GM23338 (cell line): ENCODE measurements at regions not wholly inside any gene's neighbourhood (a gene's known extent, or its start where the extent isn't known, plus 50 kb on each side); places are given as distances from the start of the nearest gene placed in this dataset.

Experiments
- ATAC-seq: fragments of 200-7000 bp; cut with Tn5 transposase; 3 replicates; pipeline ENCODE4 v1.9.1; 2020
- DNase-seq: peaks from one replicate; pipeline ENCODE4 v3.0.0-alpha.2; 2015; ENCODE audit warnings: low spot score
- H2AFZ ChIP-seq: fragments of 200-600 bp; sonication (generic); 2 replicates; pipeline ENCODE4 v1.8.0; 2016; ENCODE audit warnings: antibody characterized with exemption, mild to moderate bottlenecking, moderate library complexity
- H3F3A ChIP-seq: fragments of 200-600 bp; sonication (generic); replicated peaks from 2 replicates; pipeline ENCODE4 v1.8.0; 2017; ENCODE audit warnings: antibody characterized with exemption, mixed run types, low read depth
- H3K27ac ChIP-seq: fragments of 200-600 bp; sonication (generic); 2 replicates; pipeline ENCODE4 v1.6.1; 2016; ENCODE audit warnings: low read depth
- H3K27me3 ChIP-seq: fragments of 200-600 bp; sonication (generic); 2 replicates; pipeline ENCODE4 v1.8.0; 2016; ENCODE audit warnings: mild to moderate bottlenecking, mixed run types, moderate library complexity; ENCODE audit not compliant: insufficient read depth
- H3K36me3 ChIP-seq: fragments of 200-600 bp; sonication (generic); 2 replicates; pipeline ENCODE4 v1.8.0; 2016; ENCODE audit warnings: mild to moderate bottlenecking; ENCODE audit not compliant: insufficient read depth
- H3K4me1 ChIP-seq: fragments of 200-600 bp; sonication (generic); 2 replicates; pipeline ENCODE4 v1.8.0; 2016; ENCODE audit warnings: mild to moderate bottlenecking, moderate library complexity; ENCODE audit not compliant: insufficient read depth
- H3K4me2 ChIP-seq: fragments of 200-600 bp; sonication (generic); 2 replicates; pipeline ENCODE4 v1.7.1; 2017; ENCODE audit warnings: mixed run types
- H3K4me3 ChIP-seq: fragments of 200-600 bp; sonication (generic); 2 replicates; pipeline ENCODE4 v1.6.1; 2016; ENCODE audit warnings: mixed run types
- H3K79me2 ChIP-seq: fragments of 200-600 bp; sonication (generic); replicated peaks from 2 replicates; pipeline ENCODE4 v1.8.0; 2017; ENCODE audit warnings: mild to moderate bottlenecking; ENCODE audit not compliant: insufficient read depth
- H3K9me2 ChIP-seq: fragments of 200-600 bp; sonication (generic); 2 replicates; pipeline ENCODE4 v1.8.0; 2017; ENCODE audit not compliant: insufficient read depth
- H4K20me1 ChIP-seq: fragments of 200-600 bp; sonication (generic); replicated peaks from 2 replicates; pipeline ENCODE4 v1.8.0; 2017; ENCODE audit warnings: mild to moderate bottlenecking; ENCODE audit not compliant: insufficient read depth
- H3K27ac Mint-ChIP-seq: 2 replicates; pipeline ENCODE4 v1.8.0; 2020; ENCODE audit warnings: inconsistent platforms, mild to moderate bottlenecking, moderate library complexity, mixed read lengths
- H3K27me3 Mint-ChIP-seq: 3 replicates; pipeline ENCODE4 v1.8.0; 2022; ENCODE audit warnings: low read depth, mild to moderate bottlenecking, moderate library complexity, mixed read lengths, inconsistent platforms; ENCODE audit not compliant: insufficient read depth, poor library complexity
- H3K36me3 Mint-ChIP-seq: 3 replicates; pipeline ENCODE4 v1.8.0; 2021; ENCODE audit warnings: low read depth, mild to moderate bottlenecking, inconsistent platforms, moderate library complexity, mixed read lengths
- H3K4me1 Mint-ChIP-seq: 3 replicates; pipeline ENCODE4 v1.8.0; 2020; ENCODE audit warnings: mild to moderate bottlenecking, inconsistent platforms, mixed read lengths
- H3K4me3 Mint-ChIP-seq: 3 replicates; pipeline ENCODE4 v1.8.0; 2021; ENCODE audit warnings: moderate library complexity, mild to moderate bottlenecking, inconsistent platforms, mixed read lengths
- H3K9me3 Mint-ChIP-seq: 3 replicates; pipeline ENCODE4 v1.8.0; 2020; ENCODE audit warnings: moderate library complexity, mild to moderate bottlenecking, inconsistent platforms, mixed read lengths
- CREB1 ChIP-seq: fragments of 250-450 bp; sonication (Bioruptor Pico); IDR thresholded peaks from 2 replicates; pipeline ENCODE4 v1.5.0; 2020; ENCODE audit warnings: low read depth, mild to moderate bottlenecking, moderate library complexity
- CTCF ChIP-seq, 2 experiments: fragments of 200-600 bp in 1 of 2; sonication (generic) in 1 of 2; conservative IDR thresholded peaks; 2 replicates each; pipeline versions ENCODE4 v1.5.1 to v1.6.1; 2016 to 2017; ENCODE audit warnings: antibody characterized with exemption in 2 of 2, low read depth in 2 of 2, mild to moderate bottlenecking in 2 of 2, moderate library complexity in 1 of 2
- EZH2 ChIP-seq: fragments of 200-600 bp; sonication (generic); IDR thresholded peaks from one replicate; pipeline ENCODE4 v1.8.0; 2017; ENCODE audit warnings: antibody characterized with exemption, mild to moderate bottlenecking, low read depth; ENCODE audit not compliant: unreplicated experiment
- EZH2phosphoT487 ChIP-seq: fragments of 200-600 bp; sonication (generic); IDR thresholded peaks from one replicate; pipeline ENCODE4 v1.8.1; 2018; ENCODE audit warnings: antibody characterized with exemption; ENCODE audit not compliant: unreplicated experiment
- JUNB ChIP-seq: IDR thresholded peaks from one replicate; pipeline ENCODE4 v1.6.1; 2016; ENCODE audit warnings: antibody characterized with exemption; ENCODE audit not compliant: unreplicated experiment
- NANOG ChIP-seq: IDR thresholded peaks from 2 replicates; pipeline ENCODE4 v1.6.1; 2016; ENCODE audit warnings: antibody characterized with exemption, borderline replicate concordance
- POLR2AphosphoS5 ChIP-seq: IDR thresholded peaks from 2 replicates; pipeline ENCODE4 v1.6.1; 2016; ENCODE audit warnings: antibody characterized with exemption, low read depth
- ZNF114 ChIP-seq: fragments of 250-450 bp; sonication (Bioruptor Pico); IDR thresholded peaks from 2 replicates; pipeline ENCODE4 v1.5.0; 2020; ENCODE audit warnings: mild to moderate bottlenecking, moderate library complexity
- ZNF331 ChIP-seq: fragments of 250-450 bp; sonication (Bioruptor Pico); IDR thresholded peaks from 2 replicates; pipeline ENCODE4 v1.5.0; 2020; ENCODE audit warnings: low read depth, mild to moderate bottlenecking, moderate library complexity
- TF ChIP-seq, protein P1 (sequence below): fragments of 250-450 bp; sonication (Bioruptor Pico); IDR thresholded peaks from 2 replicates; pipeline ENCODE4 v1.5.0; 2020; ENCODE audit warnings: mild to moderate bottlenecking, moderate library complexity
- TF ChIP-seq, protein P2 (sequence below): IDR thresholded peaks from 2 replicates; pipeline ENCODE4 v1.6.1; 2016; ENCODE audit warnings: antibody characterized with exemption

- ATAC-seq (no peak), DNase-seq (no peak)
- TF ChIP-seq NANOG (no peak), CTCF (conservative IDR thresholded peaks at IDR 0.05; ENCODE audit: low read depth in 2 of 2) (no peak), ZNF114 (CRISPR knock-in tag) (no peak), JUNB (no peak), EZH2 (no peak), ZNF331 (CRISPR knock-in tag) (no peak), POLR2AphosphoS5 (no peak), CREB1 (CRISPR knock-in tag) (no peak), EZH2phosphoT487 (no peak)
- TF ChIP-seq, protein P1, sequence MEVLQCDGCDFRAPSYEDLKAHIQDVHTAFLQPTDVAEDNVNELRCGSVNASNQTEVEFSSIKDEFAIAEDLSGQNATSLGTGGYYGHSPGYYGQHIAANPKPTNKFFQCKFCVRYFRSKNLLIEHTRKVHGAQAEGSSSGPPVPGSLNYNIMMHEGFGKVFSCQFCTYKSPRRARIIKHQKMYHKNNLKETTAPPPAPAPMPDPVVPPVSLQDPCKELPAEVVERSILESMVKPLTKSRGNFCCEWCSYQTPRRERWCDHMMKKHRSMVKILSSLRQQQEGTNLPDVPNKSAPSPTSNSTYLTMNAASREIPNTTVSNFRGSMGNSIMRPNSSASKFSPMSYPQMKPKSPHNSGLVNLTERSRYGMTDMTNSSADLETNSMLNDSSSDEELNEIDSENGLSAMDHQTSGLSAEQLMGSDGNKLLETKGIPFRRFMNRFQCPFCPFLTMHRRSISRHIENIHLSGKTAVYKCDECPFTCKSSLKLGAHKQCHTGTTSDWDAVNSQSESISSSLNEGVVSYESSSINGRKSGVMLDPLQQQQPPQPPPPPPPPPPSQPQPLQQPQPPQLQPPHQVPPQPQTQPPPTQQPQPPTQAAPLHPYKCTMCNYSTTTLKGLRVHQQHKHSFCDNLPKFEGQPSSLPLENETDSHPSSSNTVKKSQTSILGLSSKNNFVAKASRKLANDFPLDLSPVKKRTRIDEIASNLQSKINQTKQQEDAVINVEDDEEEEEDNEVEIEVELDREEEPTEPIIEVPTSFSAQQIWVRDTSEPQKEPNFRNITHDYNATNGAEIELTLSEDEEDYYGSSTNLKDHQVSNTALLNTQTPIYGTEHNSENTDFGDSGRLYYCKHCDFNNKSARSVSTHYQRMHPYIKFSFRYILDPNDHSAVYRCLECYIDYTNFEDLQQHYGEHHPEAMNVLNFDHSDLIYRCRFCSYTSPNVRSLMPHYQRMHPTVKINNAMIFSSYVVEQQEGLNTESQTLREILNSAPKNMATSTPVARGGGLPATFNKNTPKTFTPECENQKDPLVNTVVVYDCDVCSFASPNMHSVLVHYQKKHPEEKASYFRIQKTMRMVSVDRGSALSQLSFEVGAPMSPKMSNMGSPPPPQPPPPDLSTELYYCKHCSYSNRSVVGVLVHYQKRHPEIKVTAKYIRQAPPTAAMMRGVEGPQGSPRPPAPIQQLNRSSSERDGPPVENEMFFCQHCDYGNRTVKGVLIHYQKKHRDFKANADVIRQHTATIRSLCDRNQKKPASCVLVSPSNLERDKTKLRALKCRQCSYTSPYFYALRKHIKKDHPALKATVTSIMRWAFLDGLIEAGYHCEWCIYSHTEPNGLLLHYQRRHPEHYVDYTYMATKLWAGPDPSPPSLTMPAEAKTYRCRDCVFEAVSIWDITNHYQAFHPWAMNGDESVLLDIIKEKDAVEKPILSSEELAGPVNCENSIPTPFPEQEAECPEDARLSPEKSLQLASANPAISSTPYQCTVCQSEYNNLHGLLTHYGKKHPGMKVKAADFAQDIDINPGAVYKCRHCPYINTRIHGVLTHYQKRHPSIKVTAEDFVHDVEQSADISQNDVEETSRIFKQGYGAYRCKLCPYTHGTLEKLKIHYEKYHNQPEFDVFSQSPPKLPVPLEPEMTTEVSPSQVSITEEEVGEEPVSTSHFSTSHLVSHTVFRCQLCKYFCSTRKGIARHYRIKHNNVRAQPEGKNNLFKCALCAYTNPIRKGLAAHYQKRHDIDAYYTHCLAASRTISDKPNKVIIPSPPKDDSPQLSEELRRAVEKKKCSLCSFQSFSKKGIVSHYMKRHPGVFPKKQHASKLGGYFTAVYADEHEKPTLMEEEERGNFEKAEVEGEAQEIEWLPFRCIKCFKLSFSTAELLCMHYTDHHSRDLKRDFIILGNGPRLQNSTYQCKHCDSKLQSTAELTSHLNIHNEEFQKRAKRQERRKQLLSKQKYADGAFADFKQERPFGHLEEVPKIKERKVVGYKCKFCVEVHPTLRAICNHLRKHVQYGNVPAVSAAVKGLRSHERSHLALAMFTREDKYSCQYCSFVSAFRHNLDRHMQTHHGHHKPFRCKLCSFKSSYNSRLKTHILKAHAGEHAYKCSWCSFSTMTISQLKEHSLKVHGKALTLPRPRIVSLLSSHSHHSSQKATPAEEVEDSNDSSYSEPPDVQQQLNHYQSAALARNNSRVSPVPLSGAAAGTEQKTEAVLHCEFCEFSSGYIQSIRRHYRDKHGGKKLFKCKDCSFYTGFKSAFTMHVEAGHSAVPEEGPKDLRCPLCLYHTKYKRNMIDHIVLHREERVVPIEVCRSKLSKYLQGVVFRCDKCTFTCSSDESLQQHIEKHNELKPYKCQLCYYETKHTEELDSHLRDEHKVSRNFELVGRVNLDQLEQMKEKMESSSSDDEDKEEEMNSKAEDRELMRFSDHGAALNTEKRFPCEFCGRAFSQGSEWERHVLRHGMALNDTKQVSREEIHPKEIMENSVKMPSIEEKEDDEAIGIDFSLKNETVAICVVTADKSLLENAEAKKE (CRISPR knock-in tag): no peak
- TF ChIP-seq, protein P2, sequence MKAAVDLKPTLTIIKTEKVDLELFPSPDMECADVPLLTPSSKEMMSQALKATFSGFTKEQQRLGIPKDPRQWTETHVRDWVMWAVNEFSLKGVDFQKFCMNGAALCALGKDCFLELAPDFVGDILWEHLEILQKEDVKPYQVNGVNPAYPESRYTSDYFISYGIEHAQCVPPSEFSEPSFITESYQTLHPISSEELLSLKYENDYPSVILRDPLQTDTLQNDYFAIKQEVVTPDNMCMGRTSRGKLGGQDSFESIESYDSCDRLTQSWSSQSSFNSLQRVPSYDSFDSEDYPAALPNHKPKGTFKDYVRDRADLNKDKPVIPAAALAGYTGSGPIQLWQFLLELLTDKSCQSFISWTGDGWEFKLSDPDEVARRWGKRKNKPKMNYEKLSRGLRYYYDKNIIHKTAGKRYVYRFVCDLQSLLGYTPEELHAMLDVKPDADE: no peak
- H3K9me3 Mint-ChIP-seq: no peaks in the 10 kb centered on the region
- Histone ChIP-seq H3K27me3 (no peaks in the 10 kb centered on the region), H3K79me2 (no peaks in the 10 kb centered on the region), H3K4me2 (no peak overlapping the region), H3K4me3 (no peak overlapping the region), H4K20me1 (no peaks in the 10 kb centered on the region), H3K27ac (no peak overlapping the region), H3K36me3 (no peaks in the 10 kb centered on the region), H3K9me2 (0 out of 2 replicates have a peak, but pooled peaks cover 4% of the 10 kb centered on the region), H2AFZ (no peak overlapping the region), H3K4me1 (no peaks in the 10 kb centered on the region), H3F3A (no peaks in the 10 kb centered on the region)
- no peaks in the 10 kb centered on the region for H3K27me3 Mint-ChIP-seq
- no peak overlapping the region for H3K4me3 Mint-ChIP-seq
- H3K36me3 Mint-ChIP-seq: no peaks in the 10 kb centered on the region
- H3K27ac Mint-ChIP-seq: no peak overlapping the region
- H3K4me1 Mint-ChIP-seq: no peaks in the 10 kb centered on the region
These were observed 192.1 kb downstream of the SMC2 start for GRCh38 chr9:104286187-104286586.
